Common myeloid progenitor, CD34-positive (primary cell): ENCODE measurements at regions not wholly inside any gene's neighbourhood (a gene's known extent, or its start where the extent isn't known, plus 50 kb on each side); places are given as distances from the start of the nearest gene placed in this dataset.
A peak's percentile ranks its signal among the peaks of the same experiment; 100 is the strongest.

ENCODE experiments used
- CTCF ChIA-PET: fragments of 350-600 bp; sonication (Branson Sonifier 250); formaldehyde crosslinking; loops from one replicate; lab custom pipeline; 2021; ENCODE audit warnings: antibody characterized with exemption; lab: Charles Lee
- POLR2A ChIA-PET: fragments of 350-600 bp; sonication (Branson Sonifier 250); formaldehyde crosslinking; loops from one replicate; lab custom pipeline; 2021; ENCODE audit warnings: antibody characterized with exemption; lab: Charles Lee
- DNase-seq, 3 donors: peaks; one replicate each; pipeline versions ENCODE4 v3.0.0 to v3.0.0-alpha.2; 2013
- H3K27ac ChIP-seq, 2 experiments: 1 replicate in 1 of 2; 2 replicates in 1 of 2; pipeline ENCODE4 v1.7.0; 2013; ENCODE audit warnings: inconsistent platforms in 2 of 2, low read length in 2 of 2, mild to moderate bottlenecking in 2 of 2, low read depth in 1 of 2, moderate library complexity in 1 of 2; ENCODE audit not compliant: severe bottlenecking in 2 of 2, insufficient read depth in 1 of 2, poor library complexity in 1 of 2
- H3K27me3 ChIP-seq, 5 experiments: replicated peaks in 2 of 5; 1 replicate in 3 of 5; 2 replicates in 2 of 5; pipeline versions ENCODE4 v1.6.1 to v1.7.0; 2013; ENCODE audit warnings: low read length in 4 of 5, mild to moderate bottlenecking in 2 of 5, moderate library complexity in 2 of 5, inconsistent platforms in 1 of 5; ENCODE audit not compliant: insufficient read depth in 5 of 5, control insufficient read depth in 4 of 5
- H3K36me3 ChIP-seq, 4 experiments: 1 replicate in 2 of 4; 2 replicates in 2 of 4; pipeline versions ENCODE4 v1.6.1 to v1.7.0; 2013; ENCODE audit warnings: low read length in 3 of 4, control low read depth in 1 of 4, mild to moderate bottlenecking in 1 of 4; ENCODE audit not compliant: control insufficient read depth in 4 of 4, insufficient read depth in 4 of 4
- H3K4me1 ChIP-seq, 4 experiments: 1 replicate in 3 of 4; 2 replicates in 1 of 4; pipeline versions ENCODE4 v1.6.1 to v1.7.1; 2013; ENCODE audit warnings: low read length in 3 of 4, mild to moderate bottlenecking in 3 of 4, control low read depth in 1 of 4, inconsistent platforms in 1 of 4, moderate library complexity in 1 of 4; ENCODE audit not compliant: control insufficient read depth in 4 of 4, insufficient read depth in 4 of 4; ENCODE audit errors: control extremely low read depth in 1 of 4
- H3K4me3 ChIP-seq, 7 experiments: 1 replicate in 4 of 7; 2 replicates in 3 of 7; pipeline versions ENCODE4 v1.5.1 to v1.7.0; 2013; ENCODE audit warnings: mild to moderate bottlenecking in 7 of 7, low read length in 6 of 7, moderate library complexity in 6 of 7, inconsistent platforms in 2 of 7, low read depth in 2 of 7, control low read depth in 1 of 7; ENCODE audit not compliant: insufficient read depth in 4 of 7, control insufficient read depth in 1 of 7; ENCODE audit errors: extremely low read depth in 1 of 7
- H3K9me3 ChIP-seq, 5 experiments: 1 replicate in 4 of 5; 2 replicates in 1 of 5; pipeline versions ENCODE4 v1.6.1 to v1.7.1; 2013; ENCODE audit warnings: low read length in 4 of 5, mild to moderate bottlenecking in 2 of 5, inconsistent platforms in 1 of 5, low read depth in 1 of 5, moderate library complexity in 1 of 5; ENCODE audit not compliant: control insufficient read depth in 4 of 5, insufficient read depth in 2 of 5; ENCODE audit errors: control extremely low read depth in 1 of 5
- WGBS: methylation state at CpG from one replicate; pipeline ENCODE4 v1.1.5; 2013; ENCODE audit not compliant: insufficient coverage; 5-methylcytosine and 5-hydroxymethylcytosine counted together

- CTCF ChIA-PET, result interaction anchor here (0.8 kb wide), 1 partner anchor 25 kb away, joined by 3 read pairs; no protein-coding TSS in a partner anchor
- no peak overlapping the region for H3K4me3 ChIP-seq
Observed at GRCh38 chr14:103216399-103216798, 93.1 kb downstream of the TNFAIP2 start.

GRCh38 chr14:103216857-103217256 lies 93.6 kb downstream of the TNFAIP2 start:
- H3K36me3 ChIP-seq, result no peaks in the 10 kb centered on the region
- POLR2A ChIA-PET, result no interaction called here
- DNase-seq, result no peak
- H3K27me3 ChIP-seq, result peaks cover 0 to 66% (median 26%) of the 10 kb centered on the region in 5 experiments
- H3K9me3 ChIP-seq, result peaks cover 0 to 10% (median 3%) of the 10 kb centered on the region in 5 experiments
- CTCF ChIA-PET, result interaction anchor here (0.8 kb wide), 1 partner anchor 25 kb away, joined by 3 read pairs; no protein-coding TSS in a partner anchor
- no peak overlapping the region for H3K4me3 ChIP-seq
- H3K4me1 ChIP-seq, result peaks cover 0 to 9% (median 2%) of the 10 kb centered on the region in 4 experiments
- WGBS, result 100% methylated on average over 2 of the region's 5 CpGs
- no peak overlapping the region for H3K27ac ChIP-seq

More at GRCh38 chr14:103216399-103216798, 93.1 kb downstream of the TNFAIP2 start:
- WGBS, result 96% methylated on average over 10 of the region's 10 CpGs
- Histone ChIP-seq H3K9me3 (peaks cover 0 to 10% (median 3%) of the 10 kb centered on the region in 5 experiments), H3K36me3 (no peaks in the 10 kb centered on the region), H3K4me1 (peaks cover 0 to 9% (median 2%) of the 10 kb centered on the region in 4 experiments), H3K27me3 (peaks cover 0 to 65% (median 25%) of the 10 kb centered on the region in 5 experiments), H3K27ac (no peak overlapping the region)
- no peak for DNase-seq
- POLR2A ChIA-PET, result no interaction called here

- H3K36me3 ChIP-seq, result no peaks in the 10 kb centered on the region
- H3K4me3 ChIP-seq, result no peak overlapping the region
- ChIA-PET CTCF (no interaction called here), POLR2A (interaction anchor here (0.8 kb wide), 1 partner anchor 9 kb away, joined by 3 read pairs; no protein-coding TSS in a partner anchor)
- H3K27ac ChIP-seq, result no peak overlapping the region
- DNase-seq, result no peak
- H3K9me3 ChIP-seq, result peaks cover 0 to 9% (median 3%) of the 10 kb centered on the region in 5 experiments
- peaks cover 0 to 71% (median 29%) of the 10 kb centered on the region in 5 experiments for H3K27me3 ChIP-seq
- peaks cover 0 to 9% (median 2%) of the 10 kb centered on the region in 4 experiments for H3K4me1 ChIP-seq
- 100% methylated on average over 1 of the region's 1 CpG for WGBS
Observed at GRCh38 chr14:103217538-103217937, 94.3 kb downstream of the TNFAIP2 start.

- Histone ChIP-seq H3K9me3 (peaks cover 0 to 6% (median 2%) of the 10 kb centered on the region in 5 experiments), H3K27me3 (peaks cover 0 to 78% (median 22%) of the 10 kb centered on the region in 5 experiments), H3K27ac (no peak overlapping the region), H3K36me3 (no peaks in the 10 kb centered on the region), H3K4me1 (peaks cover 0 to 9% (median 2%) of the 10 kb centered on the region in 4 experiments), H3K4me3 (peak overlapping the region in 2 of 7 experiments; percentile 36 to 59)
- DNase-seq, result peak in 2 of 3 donors; percentile 20 to 37
- ChIA-PET CTCF (no interaction called here), POLR2A (no interaction called here)
- WGBS, result 12% methylated on average over 64 of the region's 92 CpGs
Observed at GRCh38 chr14:103220134-103220981, 97.1 kb downstream of the TNFAIP2 start.

- no peak overlapping the region for H3K27ac ChIP-seq
- H3K9me3 ChIP-seq, result peaks cover 0 to 6% (median 2%) of the 10 kb centered on the region in 5 experiments
- 42% methylated on average over 26 of the region's 30 CpGs for WGBS
- no peaks in the 10 kb centered on the region for H3K36me3 ChIP-seq
- peak overlapping the region in 2 of 7 experiments; percentile 36 to 59 for H3K4me3 ChIP-seq
- DNase-seq, result peak in 1 of 3 donors; percentile 17
- H3K4me1 ChIP-seq, result peaks cover 0 to 9% (median 2%) of the 10 kb centered on the region in 4 experiments
- ChIA-PET POLR2A (no interaction called here), CTCF (no interaction called here)
- H3K27me3 ChIP-seq, result peaks cover 0 to 78% (median 22%) of the 10 kb centered on the region in 5 experiments
Observed at GRCh38 chr14:103220982-103221641, 97.9 kb downstream of the TNFAIP2 start.

- H3K27ac ChIP-seq, result no peak overlapping the region
- peaks cover 0 to 6% (median 2%) of the 10 kb centered on the region in 5 experiments for H3K9me3 ChIP-seq
- peaks cover 0 to 9% (median 2%) of the 10 kb centered on the region in 4 experiments for H3K4me1 ChIP-seq
- CTCF ChIA-PET, result no interaction called here
- POLR2A ChIA-PET, result no interaction called here
- no peak for DNase-seq
- peaks cover 0 to 80% (median 22%) of the 10 kb centered on the region in 5 experiments for H3K27me3 ChIP-seq
- H3K4me3 ChIP-seq, result no peak overlapping the region
- WGBS, result 97% methylated on average over 12 of the region's 13 CpGs
- H3K36me3 ChIP-seq, result no peaks in the 10 kb centered on the region
Observed at GRCh38 chr14:103221781-103222358, 98.6 kb downstream of the TNFAIP2 start.
